ENCODE measurements at regions not wholly inside any gene's neighbourhood (a gene's known extent, or its start where the extent isn't known, plus 50 kb on each side); places are given as distances from the start of the nearest gene placed in this dataset.

GRCh38 chr6:40906759-40907158 lies 132.3 kb downstream of the UNC5CL start (continued):
- TF ChIP-seq RFX5 (IDR thresholded peaks at IDR 0.05; ENCODE audit: borderline replicate concordance, low read depth, low read length) (no peak), HDAC2 (IDR thresholded peaks at IDR 0.05; ENCODE audit: borderline replicate concordance in 1 of 2, low read depth in 2 of 2, low read length in 2 of 2) (no peak), TBP (IDR thresholded peaks at IDR 0.05; ENCODE audit: low read depth, low read length) (no peak), CHD1 (IDR thresholded peaks at IDR 0.05; ENCODE audit: low read depth, low read length) (no peak), SIRT6 (IDR thresholded peaks at IDR 0.05; ENCODE audit: low read length) (no peak), CHD7 (IDR thresholded peaks at IDR 0.05; ENCODE audit: insufficient replicate concordance, low read length) (no peak)
